LNCaP clone FGC (cell line): ENCODE measurements at regions not wholly inside any gene's neighbourhood (a gene's known extent, or its start where the extent isn't known, plus 50 kb on each side); places are given as distances from the start of the nearest gene placed in this dataset.

Experiments used
- DNase-seq: peaks from one replicate; pipeline ENCODE4 v3.0.0-alpha.2; 2011; ENCODE audit warnings: low read depth
- H3K4me3 ChIP-seq: 2 replicates; pipeline ENCODE4 v1.5.1; 2011; ENCODE audit warnings: mild to moderate bottlenecking, low read depth, low read length, control low read depth
- TF ChIP-seq, protein P1 (sequence below): IDR thresholded peaks from 2 replicates; pipeline ENCODE4 v1.5.1; 2012; ENCODE audit warnings: mild to moderate bottlenecking; ENCODE audit not compliant: control insufficient read depth, insufficient read depth; ENCODE audit errors: extremely low read depth

DNA sequence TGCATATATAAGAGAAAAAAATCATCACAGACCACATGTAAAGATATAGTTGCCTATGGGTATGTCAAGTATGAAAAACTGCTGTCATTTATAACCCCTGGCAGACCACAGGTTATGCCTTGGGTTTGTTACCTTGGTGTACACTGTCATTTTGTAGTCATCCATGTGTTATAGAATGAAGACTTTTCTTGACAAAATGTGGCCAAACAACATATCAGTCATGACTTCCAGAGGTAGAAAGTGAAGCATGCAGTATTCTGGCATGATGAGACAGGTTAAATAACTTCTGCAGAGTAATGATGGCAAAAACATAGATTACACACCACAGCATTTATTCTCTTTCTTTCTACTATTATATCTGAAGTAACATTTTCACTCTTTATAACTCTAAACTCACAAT lies 74.9 kb upstream of the NEUROD1 start:
- TF ChIP-seq, protein P1, sequence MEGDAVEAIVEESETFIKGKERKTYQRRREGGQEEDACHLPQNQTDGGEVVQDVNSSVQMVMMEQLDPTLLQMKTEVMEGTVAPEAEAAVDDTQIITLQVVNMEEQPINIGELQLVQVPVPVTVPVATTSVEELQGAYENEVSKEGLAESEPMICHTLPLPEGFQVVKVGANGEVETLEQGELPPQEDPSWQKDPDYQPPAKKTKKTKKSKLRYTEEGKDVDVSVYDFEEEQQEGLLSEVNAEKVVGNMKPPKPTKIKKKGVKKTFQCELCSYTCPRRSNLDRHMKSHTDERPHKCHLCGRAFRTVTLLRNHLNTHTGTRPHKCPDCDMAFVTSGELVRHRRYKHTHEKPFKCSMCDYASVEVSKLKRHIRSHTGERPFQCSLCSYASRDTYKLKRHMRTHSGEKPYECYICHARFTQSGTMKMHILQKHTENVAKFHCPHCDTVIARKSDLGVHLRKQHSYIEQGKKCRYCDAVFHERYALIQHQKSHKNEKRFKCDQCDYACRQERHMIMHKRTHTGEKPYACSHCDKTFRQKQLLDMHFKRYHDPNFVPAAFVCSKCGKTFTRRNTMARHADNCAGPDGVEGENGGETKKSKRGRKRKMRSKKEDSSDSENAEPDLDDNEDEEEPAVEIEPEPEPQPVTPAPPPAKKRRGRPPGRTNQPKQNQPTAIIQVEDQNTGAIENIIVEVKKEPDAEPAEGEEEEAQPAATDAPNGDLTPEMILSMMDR, result no peak
- no peak overlapping the region for H3K4me3 ChIP-seq
- no peak for DNase-seq

DNA sequence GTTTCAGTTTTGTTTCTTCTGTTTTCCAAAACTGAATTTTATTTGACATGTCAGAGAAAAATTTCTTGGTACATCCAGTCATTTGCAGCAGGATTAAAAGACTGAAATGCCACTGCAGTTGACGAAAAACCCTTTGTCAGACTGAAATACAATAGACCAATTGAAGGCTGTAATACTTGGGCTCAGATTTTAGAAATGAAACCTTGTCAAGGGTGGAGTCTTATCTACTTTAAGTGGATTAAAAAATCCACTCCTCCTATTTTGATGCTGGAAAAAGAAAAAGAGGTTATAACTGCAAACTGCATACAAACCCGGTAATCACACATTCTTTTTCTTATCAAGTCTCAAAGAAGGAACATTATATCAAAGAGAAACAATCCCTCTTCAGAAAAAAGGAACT lies 80.2 kb upstream of the NEUROD1 start:
- H3K4me3 ChIP-seq, result no peak overlapping the region
- DNase-seq, result no peak
- TF ChIP-seq, protein P1, result no peak

DNA sequence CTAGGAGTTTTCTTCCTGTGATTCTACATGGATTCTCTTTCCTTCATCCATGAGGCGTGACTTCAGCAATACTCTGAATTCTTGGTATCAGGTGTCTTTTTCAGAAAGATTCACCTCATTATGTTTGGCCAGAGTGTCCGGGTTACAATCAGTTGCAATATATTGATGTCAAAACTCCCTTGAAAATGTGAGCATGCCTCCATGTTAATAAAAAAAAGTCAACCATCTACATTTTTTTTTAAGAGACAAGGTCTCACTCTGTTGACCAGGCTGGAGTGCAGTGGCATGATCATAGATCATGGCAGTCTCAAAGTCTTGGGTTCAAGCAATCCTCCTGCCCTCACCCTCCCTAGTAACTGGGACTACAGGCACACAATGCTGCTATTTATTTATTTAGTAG lies 80.9 kb upstream of the NEUROD1 start:
- no peak overlapping the region for H3K4me3 ChIP-seq
- TF ChIP-seq, protein P1, result no peak
- no peak for DNase-seq

DNA sequence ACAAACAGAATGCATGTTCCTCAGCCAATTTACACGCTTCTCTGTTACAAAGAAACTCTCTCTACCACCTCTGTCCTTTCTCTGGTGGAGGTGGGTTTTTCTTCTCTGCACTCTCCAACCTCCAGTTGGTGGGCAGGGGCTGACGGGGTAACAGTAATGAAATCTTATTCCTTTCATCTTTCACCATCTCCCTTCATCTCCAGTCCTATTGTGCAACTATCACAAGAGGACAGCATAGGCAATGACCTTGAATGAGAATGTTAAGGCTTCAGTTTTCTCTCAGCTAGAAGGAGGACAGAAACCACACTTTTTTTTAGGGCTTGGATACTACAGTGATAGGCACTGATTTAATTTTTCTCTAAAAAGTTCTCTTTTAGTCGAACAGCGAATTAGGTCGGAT lies 81.7 kb upstream of the NEUROD1 start:
- DNase-seq, result no peak
- TF ChIP-seq, protein P1, result no peak
- H3K4me3 ChIP-seq, result no peak overlapping the region

DNA sequence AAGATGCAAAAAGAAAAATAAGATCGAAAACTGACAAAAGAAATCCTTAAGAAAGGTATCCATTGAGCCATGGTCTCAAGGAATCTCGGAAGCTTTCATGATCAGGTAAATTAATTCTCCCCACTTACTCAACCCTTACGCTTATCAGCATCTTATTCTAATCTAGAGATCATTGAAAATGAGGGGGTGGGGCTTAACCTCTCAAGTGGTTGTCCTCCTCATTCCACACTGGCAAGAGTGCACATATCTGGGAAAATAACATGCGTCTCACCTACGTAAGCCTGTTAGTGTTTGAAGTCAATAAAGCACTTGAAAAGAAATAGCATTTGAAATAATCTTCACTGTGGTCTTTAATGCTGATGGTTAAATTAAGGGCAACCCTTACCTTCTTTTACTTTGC lies 82.5 kb upstream of the NEUROD1 start:
- no peak overlapping the region for H3K4me3 ChIP-seq
- DNase-seq, result no peak
- TF ChIP-seq, protein P1, result no peak

DNA sequence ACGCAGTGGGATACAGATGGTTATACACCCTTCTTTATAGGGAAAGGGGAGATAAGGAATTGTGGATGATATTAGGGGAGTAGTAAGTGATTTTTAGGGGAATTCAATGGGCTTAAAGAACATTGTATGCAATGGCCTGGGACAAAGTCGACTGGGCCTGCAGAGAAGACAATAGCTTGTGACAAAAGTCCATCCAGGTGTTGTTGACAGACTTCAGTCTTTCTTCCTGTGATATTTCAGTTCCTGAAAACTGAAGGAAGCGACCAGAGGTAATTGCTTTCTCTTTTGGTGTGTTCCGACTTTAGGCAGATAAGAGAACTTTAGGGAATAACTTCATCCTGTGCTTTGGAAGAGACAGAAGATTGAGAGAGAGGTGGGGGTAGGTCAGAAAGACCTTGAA lies 83.1 kb upstream of the NEUROD1 start:
- H3K4me3 ChIP-seq, result no peak overlapping the region
- TF ChIP-seq, protein P1, result no peak
- DNase-seq, result no peak

DNA sequence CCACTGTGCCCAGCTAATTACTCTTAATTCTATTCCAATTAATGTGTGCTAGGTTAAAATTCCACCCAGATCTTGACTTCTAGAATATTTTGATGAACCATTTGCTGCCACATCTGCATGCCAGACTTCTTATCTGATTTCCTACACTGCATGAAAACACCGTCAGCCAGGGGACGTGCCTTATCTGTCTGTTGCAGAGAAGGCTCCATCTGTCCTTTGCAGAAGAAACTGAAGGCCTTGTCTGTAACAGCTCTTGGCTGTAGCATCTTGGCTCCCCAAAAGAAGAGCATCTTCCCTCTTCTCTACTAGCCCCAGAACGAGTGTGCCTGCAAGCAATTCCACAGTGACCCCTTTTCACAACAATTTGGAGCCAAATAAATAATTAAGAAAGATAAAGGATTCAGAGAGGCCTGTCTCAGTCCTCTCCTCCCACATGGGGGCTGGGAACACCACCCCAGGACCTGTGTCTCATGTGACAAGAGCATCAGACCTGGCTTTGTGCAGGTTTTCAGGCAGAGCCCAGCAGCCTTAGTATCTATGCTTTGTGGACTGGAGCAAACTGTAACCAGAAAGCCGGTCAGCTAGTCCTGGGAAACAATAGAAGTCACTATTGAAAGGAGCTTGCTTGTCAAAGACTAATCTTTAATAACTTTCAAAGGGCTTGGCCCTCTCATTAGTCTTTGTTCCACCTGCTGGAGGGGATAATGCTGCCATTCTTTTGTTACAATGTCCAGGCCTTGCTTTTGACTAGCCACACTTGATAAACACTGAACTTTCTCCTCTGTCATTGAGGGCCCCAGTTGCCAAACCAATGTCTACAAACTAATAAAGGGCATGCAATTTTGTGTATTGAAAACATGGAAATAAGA lies 84.0 kb upstream of the NEUROD1 start:
- TF ChIP-seq, protein P1, result no peak
- DNase-seq, result no peak
- H3K4me3 ChIP-seq, result no peak overlapping the region
